T-helper 1 cell (primary cell): ENCODE measurements at regions not wholly inside any gene's neighbourhood (a gene's known extent, or its start where the extent isn't known, plus 50 kb on each side); places are given as distances from the start of the nearest gene placed in this dataset.
"Not testable (repeated sequence)": the region's sequence is repeated elsewhere in the genome, so short reads cannot be mapped to it uniquely, and the experiment has no call there.

Experiments
- DNase-seq, 5 donors: peaks; one replicate each; pipeline ENCODE4 v3.0.0-alpha.2; 2012 to 2020

- not testable (repeated sequence) for DNase-seq
These were observed 943.0 kb downstream of the TUBA3C start for GRCh38 chr13:18238586-18238985.

- DNase-seq: no peak
These were observed 945.2 kb downstream of the TUBA3C start for GRCh38 chr13:18236528-18236815.

GRCh38 chr13:18235756-18236527 is 945.7 kb downstream of the TUBA3C start:
- no peak for DNase-seq

GRCh38 chr13:18235172-18235571 is 946.5 kb downstream of the TUBA3C start:
- DNase-seq: no peak

- not testable (repeated sequence) for DNase-seq
These were observed 947.2 kb downstream of the TUBA3C start for GRCh38 chr13:18234451-18234850.

GRCh38 chr13:18233783-18234299 is 947.8 kb downstream of the TUBA3C start:
- no peak for DNase-seq

GRCh38 chr13:18232994-18233782 is 948.4 kb downstream of the TUBA3C start:
- DNase-seq: no peak

- no peak for DNase-seq
These were observed 949.2 kb downstream of the TUBA3C start for GRCh38 chr13:18232298-18232993.

- DNase-seq: not testable (repeated sequence)
These were observed 957.2 kb downstream of the TUBA3C start for GRCh38 chr13:18224411-18224810.

- DNase-seq: not testable (repeated sequence)
These were observed 966.9 kb downstream of the TUBA3C start for GRCh38 chr13:18214689-18215088.

GRCh38 chr13:18213511-18213910 is 968.1 kb downstream of the TUBA3C start:
- not testable (repeated sequence) for DNase-seq

- peak in 2 of 5 donors; percentile 1 to 44 for DNase-seq
These were observed 968.8 kb downstream of the TUBA3C start for GRCh38 chr13:18212873-18213272.

- DNase-seq: peak in 2 of 5 donors; percentile 27 to 51
These were observed 969.7 kb downstream of the TUBA3C start for GRCh38 chr13:18211752-18212560.

GRCh38 chr13:18204614-18205178 is 976.9 kb downstream of the TUBA3C start:
- not testable (repeated sequence) for DNase-seq

GRCh38 chr13:18195365-18195678 is 986.3 kb downstream of the TUBA3C start:
- not testable (repeated sequence) for DNase-seq

GRCh38 chr13:18194631-18195364 is 986.8 kb downstream of the TUBA3C start:
- not testable (repeated sequence) for DNase-seq

- not testable (repeated sequence) for DNase-seq
These were observed 987.5 kb downstream of the TUBA3C start for GRCh38 chr13:18194104-18194503.
